AG10803 (cell line): ENCODE measurements at regions not wholly inside any gene's neighbourhood (a gene's known extent, or its start where the extent isn't known, plus 50 kb on each side); places are given as distances from the start of the nearest gene placed in this dataset.
"Not testable (repeated sequence)": the region's sequence is repeated elsewhere in the genome, so short reads cannot be mapped to it uniquely, and the experiment has no call there.

Source experiments
- DNase-seq: peaks from one replicate; pipeline ENCODE4 v3.0.0; 2010; ENCODE audit warnings: low read depth
- H3K4me3 ChIP-seq: 2 replicates; pipeline ENCODE4 v1.5.1; 2011; ENCODE audit warnings: mild to moderate bottlenecking, low read length, control low read depth
- CTCF ChIP-seq: conservative IDR thresholded peaks from 2 replicates; pipeline ENCODE4 v1.5.1; 2011; ENCODE audit warnings: mild to moderate bottlenecking, low read length, control low read depth, inconsistent platforms

GRCh38 chr18:59801576-59801975, 98.2 kb upstream of the PMAIP1 start:
- no peak overlapping the region for H3K4me3 ChIP-seq
- TF ChIP-seq CTCF, result no peak
- no peak for DNase-seq

- no peak for DNase-seq
- TF ChIP-seq CTCF, result no peak
- no peak overlapping the region for H3K4me3 ChIP-seq
Measured at GRCh38 chr18:59800897-59801296, 98.9 kb upstream of the PMAIP1 start.

GRCh38 chr18:59799383-59800015, 100.3 kb upstream of the PMAIP1 start:
- TF ChIP-seq CTCF, result no peak
- no peak overlapping the region for H3K4me3 ChIP-seq
- DNase-seq, result peak; percentile 79

GRCh38 chr18:59795882-59796281, 98.7 kb upstream of the CCBE1 start:
- DNase-seq, result no peak
- no peak overlapping the region for H3K4me3 ChIP-seq
- no peak for TF ChIP-seq CTCF

GRCh38 chr18:59792353-59792752, 95.1 kb upstream of the CCBE1 start:
- H3K4me3 ChIP-seq, result no peak overlapping the region
- no peak for DNase-seq
- no peak for TF ChIP-seq CTCF

- DNase-seq, H3K4me3 ChIP-seq: not testable (repeated sequence)
Measured at GRCh38 chr18:59790346-59790936, 93.2 kb upstream of the CCBE1 start.

- no peak overlapping the region for H3K4me3 ChIP-seq
- TF ChIP-seq CTCF, result no peak
- DNase-seq, result no peak
Measured at GRCh38 chr18:59788791-59789106, 91.5 kb upstream of the CCBE1 start.
